GM23338 (cell line): ENCODE measurements at regions not wholly inside any gene's neighbourhood (a gene's known extent, or its start where the extent isn't known, plus 50 kb on each side); places are given as distances from the start of the nearest gene placed in this dataset.

Source experiments
- ATAC-seq: fragments of 200-7000 bp; cut with Tn5 transposase; 3 replicates; pipeline ENCODE4 v1.9.1; 2020
- DNase-seq: peaks from one replicate; pipeline ENCODE4 v3.0.0-alpha.2; 2015; ENCODE audit warnings: low spot score
- H2AFZ ChIP-seq: fragments of 200-600 bp; sonication (generic); 2 replicates; pipeline ENCODE4 v1.8.0; 2016; ENCODE audit warnings: antibody characterized with exemption, mild to moderate bottlenecking, moderate library complexity
- H3F3A ChIP-seq: fragments of 200-600 bp; sonication (generic); replicated peaks from 2 replicates; pipeline ENCODE4 v1.8.0; 2017; ENCODE audit warnings: antibody characterized with exemption, mixed run types, low read depth
- H3K27ac ChIP-seq: fragments of 200-600 bp; sonication (generic); 2 replicates; pipeline ENCODE4 v1.6.1; 2016; ENCODE audit warnings: low read depth
- H3K27me3 ChIP-seq: fragments of 200-600 bp; sonication (generic); 2 replicates; pipeline ENCODE4 v1.8.0; 2016; ENCODE audit warnings: mild to moderate bottlenecking, mixed run types, moderate library complexity; ENCODE audit not compliant: insufficient read depth
- H3K36me3 ChIP-seq: fragments of 200-600 bp; sonication (generic); 2 replicates; pipeline ENCODE4 v1.8.0; 2016; ENCODE audit warnings: mild to moderate bottlenecking; ENCODE audit not compliant: insufficient read depth
- H3K4me1 ChIP-seq: fragments of 200-600 bp; sonication (generic); 2 replicates; pipeline ENCODE4 v1.8.0; 2016; ENCODE audit warnings: mild to moderate bottlenecking, moderate library complexity; ENCODE audit not compliant: insufficient read depth
- H3K4me2 ChIP-seq: fragments of 200-600 bp; sonication (generic); 2 replicates; pipeline ENCODE4 v1.7.1; 2017; ENCODE audit warnings: mixed run types
- H3K4me3 ChIP-seq: fragments of 200-600 bp; sonication (generic); 2 replicates; pipeline ENCODE4 v1.6.1; 2016; ENCODE audit warnings: mixed run types
- H3K79me2 ChIP-seq: fragments of 200-600 bp; sonication (generic); replicated peaks from 2 replicates; pipeline ENCODE4 v1.8.0; 2017; ENCODE audit warnings: mild to moderate bottlenecking; ENCODE audit not compliant: insufficient read depth
- H3K9me2 ChIP-seq: fragments of 200-600 bp; sonication (generic); 2 replicates; pipeline ENCODE4 v1.8.0; 2017; ENCODE audit not compliant: insufficient read depth
- H4K20me1 ChIP-seq: fragments of 200-600 bp; sonication (generic); replicated peaks from 2 replicates; pipeline ENCODE4 v1.8.0; 2017; ENCODE audit warnings: mild to moderate bottlenecking; ENCODE audit not compliant: insufficient read depth
- H3K27ac Mint-ChIP-seq: 2 replicates; pipeline ENCODE4 v1.8.0; 2020; ENCODE audit warnings: inconsistent platforms, mild to moderate bottlenecking, moderate library complexity, mixed read lengths
- H3K27me3 Mint-ChIP-seq: 3 replicates; pipeline ENCODE4 v1.8.0; 2022; ENCODE audit warnings: low read depth, mild to moderate bottlenecking, moderate library complexity, mixed read lengths, inconsistent platforms; ENCODE audit not compliant: insufficient read depth, poor library complexity
- H3K36me3 Mint-ChIP-seq: 3 replicates; pipeline ENCODE4 v1.8.0; 2021; ENCODE audit warnings: low read depth, mild to moderate bottlenecking, inconsistent platforms, moderate library complexity, mixed read lengths
- H3K4me1 Mint-ChIP-seq: 3 replicates; pipeline ENCODE4 v1.8.0; 2020; ENCODE audit warnings: mild to moderate bottlenecking, inconsistent platforms, mixed read lengths
- H3K4me3 Mint-ChIP-seq: 3 replicates; pipeline ENCODE4 v1.8.0; 2021; ENCODE audit warnings: moderate library complexity, mild to moderate bottlenecking, inconsistent platforms, mixed read lengths
- H3K9me3 Mint-ChIP-seq: 3 replicates; pipeline ENCODE4 v1.8.0; 2020; ENCODE audit warnings: moderate library complexity, mild to moderate bottlenecking, inconsistent platforms, mixed read lengths
- NANOG ChIP-seq: IDR thresholded peaks from 2 replicates; pipeline ENCODE4 v1.6.1; 2016; ENCODE audit warnings: antibody characterized with exemption, borderline replicate concordance
- ZNF331 ChIP-seq: fragments of 250-450 bp; sonication (Bioruptor Pico); IDR thresholded peaks from 2 replicates; pipeline ENCODE4 v1.5.0; 2020; ENCODE audit warnings: low read depth, mild to moderate bottlenecking, moderate library complexity
- ZNF462 ChIP-seq: fragments of 250-450 bp; sonication (Bioruptor Pico); IDR thresholded peaks from 2 replicates; pipeline ENCODE4 v1.5.0; 2020; ENCODE audit warnings: mild to moderate bottlenecking, moderate library complexity

- Histone ChIP-seq H2AFZ (no peak overlapping the region), H3K27me3 (no peaks in the 10 kb centered on the region), H4K20me1 (no peaks in the 10 kb centered on the region), H3F3A (no peaks in the 10 kb centered on the region), H3K9me2 (no peaks in the 10 kb centered on the region), H3K79me2 (no peaks in the 10 kb centered on the region), H3K27ac (peak overlapping the region; percentile 85; the same call in 1 of the 2 replicates), H3K36me3 (no peaks in the 10 kb centered on the region), H3K4me3 (peak overlapping the region; percentile 16), H3K4me1 (peaks cover 64% of the 10 kb centered on the region), H3K4me2 (peak overlapping the region; percentile 56)
- TF ChIP-seq ZNF331 (CRISPR knock-in tag): no peak
- peak; percentile 49; the same call in 1 of the 2 replicates for TF ChIP-seq ZNF462
- TF ChIP-seq NANOG: peak; percentile 64; the same call in 1 of the 2 replicates
- Mint-ChIP-seq H3K36me3 (peaks cover 3% of the 10 kb centered on the region; the same call in 2 of the 3 replicates), H3K4me3 (peak overlapping the region; percentile 28; the same call in 1 of the 3 replicates), H3K27me3 (no peaks in the 10 kb centered on the region), H3K9me3 (no peaks in the 10 kb centered on the region; the same call in 2 of the 3 replicates), H3K4me1 (peaks cover 63% of the 10 kb centered on the region), H3K27ac (peak overlapping the region; percentile 62)
- DNase-seq: peak; percentile 69
- peak; percentile 95 for ATAC-seq
Observed at GRCh38 chr5:125372694-125373631, 626.5 kb upstream of the ZNF608 start.

DNA sequence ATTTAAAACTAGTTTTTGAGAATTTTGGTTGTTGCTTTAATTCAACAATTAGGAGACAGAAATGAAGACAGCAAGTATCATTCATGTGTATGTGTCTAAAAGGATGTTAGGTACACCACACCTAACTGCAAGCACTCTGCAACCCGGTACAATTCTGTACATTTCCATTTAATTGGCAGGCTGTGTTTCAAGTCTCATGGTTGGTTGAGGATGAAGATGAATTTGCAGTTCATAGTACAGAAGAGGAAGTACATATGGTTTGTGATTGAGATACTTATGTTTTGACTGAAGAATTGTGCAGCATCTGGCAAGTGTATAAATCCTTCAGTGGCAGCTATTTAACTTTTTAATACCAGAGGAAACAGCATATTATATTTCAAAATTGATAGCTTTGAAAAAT lies 628.7 kb upstream of the ZNF608 start:
- peak overlapping the region; percentile 62 for H3K27ac Mint-ChIP-seq
- H3K4me1 Mint-ChIP-seq: peaks cover 57% of the 10 kb centered on the region

More for the DNA sequence above, 628.7 kb upstream of the ZNF608 start:
- no peaks in the 10 kb centered on the region for H3K9me2 ChIP-seq
- no peak for ATAC-seq
- H3K4me3 ChIP-seq: no peak overlapping the region
- H4K20me1 ChIP-seq: no peaks in the 10 kb centered on the region
- no peaks in the 10 kb centered on the region for H3K9me3 Mint-ChIP-seq
- no peaks in the 10 kb centered on the region for H3K36me3 ChIP-seq
- H3K4me2 ChIP-seq: no peak overlapping the region
- no peaks in the 10 kb centered on the region for H3K27me3 ChIP-seq
- no peak overlapping the region for H2AFZ ChIP-seq
- peaks cover 56% of the 10 kb centered on the region for H3K4me1 ChIP-seq
- H3K27me3 Mint-ChIP-seq: no peaks in the 10 kb centered on the region
- no peak for TF ChIP-seq NANOG
- TF ChIP-seq ZNF331 (CRISPR knock-in tag): no peak
- no peak overlapping the region for H3K4me3 Mint-ChIP-seq
- no peak overlapping the region for H3K27ac ChIP-seq
- no peaks in the 10 kb centered on the region for H3F3A ChIP-seq
- no peaks in the 10 kb centered on the region for H3K79me2 ChIP-seq
- DNase-seq: no peak
- no peaks in the 10 kb centered on the region for H3K36me3 Mint-ChIP-seq
